ENCODE measurements at regions not wholly inside any gene's neighbourhood (a gene's known extent, or its start where the extent isn't known, plus 50 kb on each side); places are given as distances from the start of the nearest gene placed in this dataset.
A peak's percentile ranks its signal among the peaks of the same experiment; 100 is the strongest.
"Not testable (repeated sequence)": the region's sequence is repeated elsewhere in the genome, so short reads cannot be mapped to it uniquely, and the experiment has no call there.

DNA sequence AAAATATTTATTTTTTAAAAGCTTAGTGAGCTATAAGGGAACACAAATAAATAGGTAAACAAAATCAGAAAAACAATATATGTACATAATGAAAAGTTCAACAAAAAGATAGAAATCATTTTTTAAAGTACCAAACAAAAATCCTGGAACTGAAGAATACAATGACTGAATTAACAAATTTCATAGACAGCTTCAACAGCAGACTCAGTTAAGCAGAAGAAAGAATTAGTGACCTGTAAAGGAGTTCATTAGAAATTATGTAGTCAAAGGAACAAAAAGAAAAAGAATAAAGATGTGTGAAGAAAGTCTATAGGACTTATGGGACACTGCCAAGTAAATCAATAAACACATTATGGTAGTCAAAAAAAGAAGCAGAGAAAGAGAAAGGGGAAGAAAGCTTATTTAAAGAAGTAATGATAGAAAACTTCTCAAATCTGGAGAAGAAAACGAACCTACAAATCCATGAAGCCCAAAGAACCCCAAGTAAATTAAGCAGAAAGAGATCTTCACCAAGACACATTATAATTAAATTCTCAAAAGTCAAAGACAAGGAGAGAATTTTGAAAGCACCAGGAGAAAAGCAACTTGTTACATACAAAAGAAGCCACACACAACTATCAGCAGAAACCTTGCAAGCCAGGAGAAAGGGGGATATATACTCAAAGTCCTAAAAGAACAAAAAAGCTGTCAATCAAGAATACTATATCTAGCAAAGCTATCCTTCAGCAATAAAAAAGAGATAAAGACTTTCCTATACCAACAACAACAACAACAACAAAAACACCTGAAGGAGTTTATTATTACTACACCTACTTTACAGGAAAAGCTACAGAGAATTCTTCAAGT is 338.9 kb downstream of the PTTG2 start:
- Mint-ChIP-seq H3K27ac (no peak overlapping the region), H3K4me1 (no peaks in the 10 kb centered on the region), H3K4me3 (no peak overlapping the region), H3K36me3 (peaks cover 22% of the 10 kb centered on the region), H3K27me3 (peaks cover 6% of the 10 kb centered on the region), H3K9me3 (peaks cover 37% of the 10 kb centered on the region)
- DNase-seq (ENCODE audit: low spot score in 2 of 2), result no peak
- ATAC-seq (ENCODE audit: low read depth), result no peak

- Mint-ChIP-seq H3K4me3 (no peak overlapping the region), H3K27ac (no peak overlapping the region), H3K4me1 (peaks cover 6% of the 10 kb centered on the region), H3K36me3 (peaks cover 12% of the 10 kb centered on the region), H3K27me3 (no peaks in the 10 kb centered on the region), H3K9me3 (peaks cover 24% of the 10 kb centered on the region)
- no peak for DNase-seq (ENCODE audit: low spot score in 2 of 2)
- ATAC-seq (ENCODE audit: low read depth), result no peak
These were observed 342.7 kb downstream of the PTTG2 start for GRCh38 chr4:38302910-38303309.

GRCh38 chr4:38304460-38304859 is 344.3 kb downstream of the PTTG2 start:
- not testable (repeated sequence) for H3K27ac Mint-ChIP-seq; DNase-seq (ENCODE audit: low spot score in 2 of 2); H3K27me3 Mint-ChIP-seq; H3K4me3 Mint-ChIP-seq; ATAC-seq (ENCODE audit: low read depth)
- peaks cover 18% of the 10 kb centered on the region for H3K9me3 Mint-ChIP-seq
- peaks cover 11% of the 10 kb centered on the region for H3K4me1 Mint-ChIP-seq
- H3K36me3 Mint-ChIP-seq, result peaks cover 10% of the 10 kb centered on the region

GRCh38 chr4:38306482-38307071 is 346.4 kb downstream of the PTTG2 start:
- ATAC-seq (ENCODE audit: low read depth) (peak; percentile 64), DNase-seq (ENCODE audit: low spot score in 2 of 2) (peak in 1 of 2 donors; percentile 29)
- peaks cover 23% of the 10 kb centered on the region for H3K4me1 Mint-ChIP-seq
- peaks cover 8% of the 10 kb centered on the region for H3K9me3 Mint-ChIP-seq
- H3K4me3 Mint-ChIP-seq, result peak overlapping the region; percentile 69
- peaks cover 4% of the 10 kb centered on the region for H3K36me3 Mint-ChIP-seq
- no peaks in the 10 kb centered on the region for H3K27me3 Mint-ChIP-seq
- peak overlapping the region; percentile 91 for H3K27ac Mint-ChIP-seq

GRCh38 chr4:38308728-38309311 is 348.6 kb downstream of the PTTG2 start:
- ATAC-seq (ENCODE audit: low read depth) (no peak), DNase-seq (ENCODE audit: low spot score in 2 of 2) (no peak)
- no peak overlapping the region for H3K4me3 Mint-ChIP-seq
- no peaks in the 10 kb centered on the region for H3K27me3 Mint-ChIP-seq
- H3K36me3 Mint-ChIP-seq, result no peaks in the 10 kb centered on the region
- peaks cover 2% of the 10 kb centered on the region for H3K9me3 Mint-ChIP-seq
- no peak overlapping the region for H3K27ac Mint-ChIP-seq
- peaks cover 23% of the 10 kb centered on the region for H3K4me1 Mint-ChIP-seq

DNA sequence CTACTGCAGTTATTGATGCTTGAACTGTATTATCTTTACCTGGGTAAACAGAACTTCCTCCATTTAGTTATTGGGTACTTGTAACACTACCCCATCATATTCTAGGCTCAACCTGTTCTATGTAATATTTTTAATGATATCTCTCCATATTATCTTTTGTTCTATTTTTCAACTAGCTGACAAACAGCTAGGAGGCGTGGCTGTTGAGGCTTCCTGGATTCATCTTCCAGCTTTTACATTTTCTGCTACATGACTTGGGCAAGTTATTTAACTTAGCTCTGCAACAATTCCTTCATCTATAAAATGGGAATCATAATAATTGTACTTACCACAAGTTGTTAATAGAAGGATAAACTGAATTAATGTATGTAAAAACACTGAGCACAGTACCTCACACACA is 349.3 kb downstream of the PTTG2 start:
- DNase-seq (ENCODE audit: low spot score in 2 of 2) (no peak), ATAC-seq (ENCODE audit: low read depth) (no peak)
- peaks cover 25% of the 10 kb centered on the region for H3K4me1 Mint-ChIP-seq
- peaks cover 2% of the 10 kb centered on the region for H3K9me3 Mint-ChIP-seq
- H3K36me3 Mint-ChIP-seq, result no peaks in the 10 kb centered on the region
- no peaks in the 10 kb centered on the region for H3K27me3 Mint-ChIP-seq
- peak overlapping the region; percentile 84 for H3K27ac Mint-ChIP-seq
- H3K4me3 Mint-ChIP-seq, result no peak overlapping the region

- no peaks in the 10 kb centered on the region for H3K36me3 Mint-ChIP-seq
- ATAC-seq (ENCODE audit: low read depth) (peak; percentile 84), DNase-seq (ENCODE audit: low spot score in 2 of 2) (peak in 1 of 2 donors; percentile 51)
- peak overlapping the region; percentile 73 for H3K4me3 Mint-ChIP-seq
- H3K9me3 Mint-ChIP-seq, result peaks cover 2% of the 10 kb centered on the region
- H3K27me3 Mint-ChIP-seq, result no peaks in the 10 kb centered on the region
- H3K27ac Mint-ChIP-seq, result peak overlapping the region; percentile 84
- H3K4me1 Mint-ChIP-seq, result peaks cover 25% of the 10 kb centered on the region
These were observed 350.3 kb downstream of the PTTG2 start for GRCh38 chr4:38310446-38311043.

GRCh38 chr4:38311495-38312126 is 351.4 kb downstream of the PTTG2 start:
- Mint-ChIP-seq H3K27ac (no peak overlapping the region), H3K27me3 (no peaks in the 10 kb centered on the region), H3K9me3 (peaks cover 2% of the 10 kb centered on the region), H3K4me1 (peaks cover 21% of the 10 kb centered on the region), H3K4me3 (no peak overlapping the region), H3K36me3 (no peaks in the 10 kb centered on the region)
- ATAC-seq (ENCODE audit: low read depth), result no peak
- no peak for DNase-seq (ENCODE audit: low spot score in 2 of 2)

DNA sequence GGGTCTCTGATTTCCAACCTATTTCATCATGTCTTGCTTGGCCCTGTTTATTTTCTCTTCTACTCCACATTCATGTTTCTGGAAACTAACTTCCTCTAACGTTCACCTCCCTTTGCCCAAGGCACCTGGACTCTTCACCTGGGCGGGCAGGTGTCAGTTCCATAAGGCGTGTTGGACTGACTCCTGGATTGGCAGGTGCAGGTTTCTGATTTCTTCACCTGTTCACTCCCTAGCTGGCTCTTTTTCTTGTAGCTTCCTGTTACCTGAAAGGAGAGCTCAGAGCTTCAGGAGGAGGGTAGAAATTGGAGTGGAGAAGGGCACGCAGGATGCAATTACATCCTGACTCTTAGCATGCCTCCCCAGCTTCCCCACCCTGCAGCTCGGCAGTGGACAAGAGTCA is 350.8 kb upstream of the KLF3 start:
- Mint-ChIP-seq H3K9me3 (peaks cover 2% of the 10 kb centered on the region), H3K27ac (no peak overlapping the region), H3K4me1 (peaks cover 20% of the 10 kb centered on the region), H3K27me3 (no peaks in the 10 kb centered on the region), H3K4me3 (no peak overlapping the region), H3K36me3 (no peaks in the 10 kb centered on the region)
- no peak for DNase-seq (ENCODE audit: low spot score in 2 of 2)
- no peak for ATAC-seq (ENCODE audit: low read depth)

DNA sequence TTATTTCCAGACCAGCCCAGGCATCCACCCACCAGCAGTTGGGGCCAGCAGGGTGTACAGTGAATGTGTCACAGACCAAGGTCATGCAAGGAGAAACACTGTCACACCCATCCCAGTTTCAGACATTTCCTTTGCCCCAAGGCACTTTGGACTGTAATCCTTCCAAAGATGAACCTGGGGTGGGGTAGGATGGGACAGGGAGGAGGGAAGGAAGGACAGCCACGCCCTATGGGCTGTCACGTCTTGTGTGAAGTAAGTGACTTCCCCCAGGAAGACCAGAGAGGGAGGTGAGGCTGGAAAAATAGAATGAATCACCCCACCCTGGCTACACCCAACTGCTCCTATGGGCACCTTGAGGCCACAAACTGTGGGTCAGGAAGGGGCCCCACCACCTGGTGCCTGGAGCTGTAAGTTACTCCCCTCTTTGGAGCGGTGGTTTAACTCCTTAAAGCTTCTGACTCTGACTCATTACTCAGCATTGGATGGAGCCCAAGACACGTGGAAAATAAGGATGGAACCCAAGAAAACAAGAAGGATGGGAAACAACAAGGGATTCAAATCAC is 349.9 kb upstream of the KLF3 start:
- Mint-ChIP-seq H3K36me3 (no peaks in the 10 kb centered on the region), H3K27me3 (no peaks in the 10 kb centered on the region), H3K4me1 (peaks cover 21% of the 10 kb centered on the region), H3K4me3 (no peak overlapping the region), H3K9me3 (peaks cover 2% of the 10 kb centered on the region), H3K27ac (no peak overlapping the region)
- no peak for ATAC-seq (ENCODE audit: low read depth)
- no peak for DNase-seq (ENCODE audit: low spot score in 2 of 2)

DNA sequence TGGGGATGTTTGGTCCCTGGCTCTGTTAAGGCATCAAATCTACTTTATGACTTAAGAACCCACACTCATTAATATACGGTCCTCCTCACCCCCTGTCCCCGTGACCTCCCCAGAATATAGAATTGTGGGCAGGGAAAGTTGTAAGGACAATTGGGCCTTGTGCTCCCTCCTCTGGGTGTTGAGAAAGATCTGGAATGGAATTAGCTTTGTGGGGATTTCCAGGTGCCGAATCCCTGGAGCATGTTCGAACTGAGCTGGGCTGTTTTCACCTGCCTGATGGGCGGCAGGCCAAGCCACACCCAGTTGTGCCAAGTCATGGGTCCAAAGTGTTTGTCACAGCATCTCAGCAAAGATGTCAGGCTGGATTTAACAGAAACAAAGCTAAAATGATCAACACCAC is 349.3 kb upstream of the KLF3 start:
- no peak overlapping the region for H3K4me3 Mint-ChIP-seq
- peaks cover 2% of the 10 kb centered on the region for H3K9me3 Mint-ChIP-seq
- peaks cover 21% of the 10 kb centered on the region for H3K4me1 Mint-ChIP-seq
- DNase-seq (ENCODE audit: low spot score in 2 of 2) (no peak), ATAC-seq (ENCODE audit: low read depth) (no peak)
- no peaks in the 10 kb centered on the region for H3K36me3 Mint-ChIP-seq
- H3K27ac Mint-ChIP-seq, result no peak overlapping the region
- H3K27me3 Mint-ChIP-seq, result no peaks in the 10 kb centered on the region

DNA sequence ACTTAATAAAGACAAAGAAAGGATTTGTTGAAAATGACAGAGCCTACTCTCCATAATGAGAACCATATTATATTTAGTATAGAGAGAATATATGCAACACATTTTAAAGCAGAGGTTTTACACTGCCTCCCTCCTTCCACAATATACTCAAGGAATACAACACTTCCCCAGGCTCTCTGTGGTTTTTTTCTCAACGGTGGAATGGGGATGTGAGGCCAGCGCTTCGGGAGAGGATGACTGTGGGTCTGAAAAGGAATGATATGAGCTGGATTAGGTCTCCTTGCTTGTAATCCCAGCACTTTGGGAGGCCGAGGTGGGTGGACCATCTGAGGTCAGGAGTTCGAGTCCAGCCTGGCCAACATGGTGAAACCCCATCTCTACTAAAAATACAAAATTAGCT is 348.7 kb upstream of the KLF3 start:
- H3K27me3 Mint-ChIP-seq, result no peaks in the 10 kb centered on the region
- H3K4me1 Mint-ChIP-seq, result peaks cover 19% of the 10 kb centered on the region
- ATAC-seq (ENCODE audit: low read depth), result no peak
- no peak overlapping the region for H3K27ac Mint-ChIP-seq
- H3K9me3 Mint-ChIP-seq, result peaks cover 2% of the 10 kb centered on the region
- no peak for DNase-seq (ENCODE audit: low spot score in 2 of 2)
- no peaks in the 10 kb centered on the region for H3K36me3 Mint-ChIP-seq
- H3K4me3 Mint-ChIP-seq, result no peak overlapping the region

DNA sequence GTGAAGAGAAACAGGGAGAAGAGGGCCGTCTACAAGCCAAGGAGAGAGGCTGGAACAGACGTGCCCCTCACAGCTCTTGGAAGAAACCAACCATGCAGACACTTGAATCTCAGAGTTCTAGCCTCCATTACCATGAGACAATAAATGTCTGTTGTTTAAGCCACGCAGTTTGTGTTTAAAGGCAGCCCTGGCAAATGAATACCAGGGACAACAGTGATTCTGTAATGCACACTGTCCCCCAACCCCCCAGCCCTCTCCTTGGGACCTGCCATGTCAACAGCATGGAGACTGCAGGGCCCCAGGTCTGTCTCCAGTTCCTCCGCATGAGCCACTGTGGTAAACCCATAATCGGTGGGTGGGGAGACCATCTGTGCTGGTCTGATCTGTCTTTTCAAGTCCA is 348.0 kb upstream of the KLF3 start:
- no peak overlapping the region for H3K27ac Mint-ChIP-seq
- peaks cover 2% of the 10 kb centered on the region for H3K9me3 Mint-ChIP-seq
- no peak overlapping the region for H3K4me3 Mint-ChIP-seq
- DNase-seq (ENCODE audit: low spot score in 2 of 2) (no peak), ATAC-seq (ENCODE audit: low read depth) (no peak)
- H3K27me3 Mint-ChIP-seq, result no peaks in the 10 kb centered on the region
- peaks cover 13% of the 10 kb centered on the region for H3K4me1 Mint-ChIP-seq
- no peaks in the 10 kb centered on the region for H3K36me3 Mint-ChIP-seq
